Head of caudate nucleus (tissue), 42 donors: ENCODE measurements at regions not wholly inside any gene's neighbourhood (a gene's known extent, or its start where the extent isn't known, plus 50 kb on each side); places are given as distances from the start of the nearest gene placed in this dataset.

ENCODE experiments used
- DNase-seq, 42 donors: peaks; one replicate each; pipeline versions ENCODE4 v3.0.0 to v3.0.0-alpha.2; 2020 to 2021; ENCODE audit warnings: mixed read lengths in 7 of 42
- intact Hi-C: fragments of 100-400 bp; cut with DNase I; formaldehyde crosslinking; loops from one replicate; pipeline ENCODE4 v1.15.0; 2022

DNA sequence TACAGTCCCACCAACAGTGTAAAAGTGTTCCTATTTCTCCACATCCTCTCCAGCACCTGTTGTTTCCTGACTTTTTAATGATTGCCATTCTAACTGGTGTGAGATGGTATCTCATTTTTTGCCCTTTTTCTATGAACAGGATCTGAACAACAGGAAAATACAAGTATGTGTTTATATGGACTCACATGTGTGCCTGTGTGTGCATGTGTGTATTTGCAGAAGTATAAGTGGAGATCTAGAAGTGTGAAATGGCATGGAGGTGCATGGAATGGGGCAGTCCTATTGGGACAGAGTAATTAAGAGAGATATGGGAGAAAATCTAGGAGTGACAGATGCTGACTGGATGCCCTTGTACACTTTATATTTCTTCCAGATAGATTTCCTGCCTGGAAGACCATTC is 111.6 kb upstream of the PCGF5 start:
- intact Hi-C loops, result no loop called here
- DNase-seq, result no peak

DNA sequence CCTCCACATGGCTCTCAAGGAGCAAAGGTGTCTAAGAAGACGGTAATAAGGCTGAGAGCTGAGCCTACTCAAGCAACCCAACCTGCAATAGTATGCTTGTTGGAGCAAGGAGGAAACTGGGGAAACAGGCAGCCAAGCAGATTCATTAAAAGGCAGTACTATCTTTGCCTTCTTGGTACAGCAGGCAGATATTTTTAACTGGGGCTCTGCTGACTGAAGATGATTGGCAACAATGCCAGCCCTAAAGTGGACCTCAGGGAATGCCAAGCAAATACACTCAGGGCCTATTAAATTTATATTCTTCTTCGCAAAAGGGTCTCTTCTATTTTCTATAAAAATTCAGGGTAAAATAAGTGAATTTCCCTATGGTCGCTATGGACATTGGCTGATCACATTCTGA is 109.4 kb upstream of the PCGF5 start:
- no peak for DNase-seq
- intact Hi-C loops, result no loop called here

DNA sequence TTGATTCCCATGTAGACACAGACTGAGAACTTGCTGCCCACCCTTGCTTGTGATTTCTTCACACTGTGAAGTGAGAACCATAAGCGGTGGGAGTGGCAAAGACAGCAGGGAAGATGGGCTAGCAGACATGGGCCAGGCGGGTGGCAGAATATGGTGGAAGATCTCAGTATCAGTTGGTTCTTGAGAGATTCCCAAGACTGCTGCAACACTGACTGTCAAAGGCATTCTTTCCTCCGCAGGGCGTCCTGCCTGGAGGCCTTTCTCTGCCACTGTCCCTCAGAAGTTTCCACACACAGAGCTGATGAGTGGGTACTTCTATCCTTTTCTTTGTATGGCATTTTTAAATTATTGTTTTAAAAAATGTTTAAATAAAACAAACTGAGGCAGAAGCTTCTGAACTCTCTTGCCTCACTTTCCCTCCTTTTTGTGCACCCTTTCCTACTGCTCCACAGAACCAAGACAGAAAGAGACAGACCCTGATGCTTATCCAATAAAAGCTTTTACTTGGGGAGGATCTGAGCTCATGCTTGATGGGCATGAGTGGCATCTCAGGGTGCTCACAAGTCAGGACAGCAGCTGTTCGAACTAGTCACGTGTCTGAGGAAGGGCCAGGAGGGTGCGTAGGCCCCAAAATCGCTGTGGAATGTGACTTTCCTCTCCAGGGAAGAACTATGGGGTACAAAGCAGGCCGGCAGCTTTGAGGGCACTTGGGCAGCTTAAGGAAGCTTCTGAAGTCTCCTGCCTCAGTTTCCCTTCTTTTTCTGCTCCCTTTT is 104.7 kb upstream of the PCGF5 start:
- DNase-seq, result no peak
- intact Hi-C loops, result no loop called here

GRCh38 chr10:91117505-91117904 is 103.0 kb upstream of the PCGF5 start:
- intact Hi-C loops, result no loop called here
- no peak for DNase-seq

DNA sequence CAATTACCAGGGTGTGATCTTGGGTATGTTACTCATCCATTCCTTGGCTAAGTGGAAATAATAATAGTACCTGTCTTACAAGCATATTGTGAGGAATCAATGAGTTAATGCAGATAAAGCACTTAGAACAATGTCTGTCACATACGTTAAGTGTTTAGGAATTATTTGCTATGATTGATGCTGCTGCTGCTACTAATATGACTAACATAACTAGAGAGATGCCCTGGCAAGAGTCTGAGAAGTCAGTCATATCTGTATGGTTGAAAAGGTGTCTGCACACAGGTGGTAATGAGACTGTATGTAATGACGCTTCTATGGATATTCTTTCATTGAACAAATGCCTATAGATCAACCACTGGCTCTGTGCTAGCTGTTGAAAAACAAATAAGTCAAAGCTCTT is 100.1 kb upstream of the PCGF5 start:
- intact Hi-C loops, result no loop called here
- DNase-seq, result no peak

GRCh38 chr10:91123261-91123660 is 97.2 kb upstream of the PCGF5 start:
- intact Hi-C loops, result no loop called here
- DNase-seq, result no peak

DNA sequence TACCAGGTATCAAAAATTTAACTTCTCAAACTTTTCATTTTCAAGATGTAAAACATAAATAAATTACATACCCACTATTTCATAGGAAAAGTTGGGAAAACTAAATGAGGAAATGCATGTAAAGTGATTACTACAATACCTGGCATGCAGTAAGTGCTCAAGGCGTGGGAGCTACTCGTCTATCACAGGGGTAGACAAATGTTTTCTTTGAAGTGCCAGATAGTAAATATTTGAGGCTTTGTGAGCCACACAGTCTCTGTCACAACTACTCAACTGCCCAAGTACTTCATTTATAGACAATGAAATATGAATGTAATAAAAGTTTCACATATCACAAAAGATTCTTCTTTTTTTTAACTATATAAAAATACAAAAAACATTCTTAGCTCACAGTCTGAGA is 96.4 kb upstream of the PCGF5 start:
- DNase-seq, result no peak
- intact Hi-C loops, result no loop called here

- intact Hi-C loops, result no loop called here
Observed at GRCh38 chr10:91126471-91126870, 94.0 kb upstream of the PCGF5 start.

DNA sequence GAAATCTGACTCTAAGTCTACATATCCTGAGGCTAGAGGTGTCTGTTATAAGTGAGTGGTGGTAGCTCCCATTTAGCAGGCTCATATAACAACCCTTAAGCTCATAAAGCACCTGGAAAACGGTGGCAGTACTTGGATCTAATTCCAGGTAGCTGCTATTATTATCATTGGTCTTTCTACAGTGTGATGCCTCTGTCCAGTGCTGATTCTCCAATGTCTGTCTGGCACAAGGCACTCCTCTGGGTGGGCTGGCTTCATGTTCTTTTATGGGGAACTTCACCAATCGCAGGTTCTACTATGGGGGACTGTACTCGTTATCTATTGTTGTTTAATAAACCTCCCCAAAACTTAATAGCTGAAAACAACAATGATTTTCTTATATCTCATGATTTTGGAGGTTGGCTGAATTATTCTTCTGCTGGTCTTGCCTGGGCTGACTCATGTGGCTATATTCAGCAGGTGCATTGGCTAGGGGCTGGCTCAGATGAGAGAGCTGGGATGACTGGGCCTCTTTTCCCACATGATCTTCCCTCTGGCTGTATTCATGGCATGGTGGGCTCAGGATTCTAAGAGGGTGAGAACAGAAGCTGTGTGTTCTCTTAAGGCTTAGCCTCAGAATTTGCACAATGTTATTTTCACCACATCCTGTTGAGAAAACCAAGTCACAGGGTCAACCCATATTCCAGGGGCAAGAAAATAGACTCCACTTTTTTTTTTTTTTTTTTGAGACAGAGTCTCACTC is 93.0 kb upstream of the PCGF5 start:
- intact Hi-C loops, result no loop called here
- no peak for DNase-seq

More at GRCh38 chr10:91126471-91126870, 94.0 kb upstream of the PCGF5 start:
- no peak for DNase-seq

GRCh38 chr10:91135113-91135512 is 85.3 kb upstream of the PCGF5 start:
- intact Hi-C loops, result no loop called here

DNA sequence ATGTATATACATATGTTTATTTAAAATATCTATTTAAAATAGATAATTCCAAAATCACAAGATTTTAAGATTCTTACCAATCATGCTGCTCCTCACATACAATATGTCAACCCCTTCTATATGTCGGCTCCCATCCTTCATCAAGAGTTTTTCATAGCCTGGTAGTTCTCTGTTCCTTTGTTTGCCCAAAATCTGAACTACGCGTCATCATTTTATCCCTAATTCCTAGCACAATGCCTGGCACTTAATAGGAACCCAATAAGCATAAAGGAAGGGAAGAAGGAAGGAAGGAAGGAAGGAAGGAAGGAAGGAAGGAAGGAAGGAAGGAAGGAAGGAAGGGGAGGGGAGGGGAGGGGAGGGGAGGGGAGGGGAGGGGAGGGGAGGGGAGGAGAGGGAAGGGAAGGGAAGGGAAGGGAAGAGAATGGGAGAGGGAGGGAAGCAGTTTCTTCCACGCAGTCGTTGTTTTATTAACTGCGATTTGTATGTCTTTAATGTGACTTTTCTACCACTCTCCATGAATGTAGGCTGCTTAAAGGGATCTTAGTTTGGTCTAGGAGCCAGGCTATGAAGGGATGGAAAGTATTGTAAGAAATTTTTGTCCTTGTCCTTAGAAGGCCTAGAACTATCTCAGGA is 83.3 kb upstream of the PCGF5 start:
- intact Hi-C loops, result no loop called here

More at GRCh38 chr10:91135113-91135512, 85.3 kb upstream of the PCGF5 start:
- DNase-seq, result no peak

DNA sequence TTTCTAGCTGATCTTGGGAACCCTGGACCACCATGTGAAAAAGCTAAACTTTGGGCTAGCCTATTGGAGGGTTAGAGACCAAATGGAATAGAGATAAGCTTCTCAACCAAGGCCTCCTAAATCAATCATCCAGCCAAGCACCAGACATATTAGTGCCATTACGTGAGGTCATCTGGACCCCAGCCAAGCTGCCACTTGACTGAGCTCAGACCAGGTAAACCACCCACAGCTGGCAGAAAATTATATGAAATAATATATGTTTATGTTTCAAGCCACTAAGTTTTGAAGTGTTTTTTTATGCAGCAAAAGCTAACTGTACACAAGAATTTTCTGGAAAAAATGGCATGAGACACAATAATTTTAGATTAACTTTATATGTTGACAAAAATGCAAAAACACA is 82.6 kb upstream of the PCGF5 start:
- DNase-seq, result no peak
- intact Hi-C loops, result no loop called here

More for the DNA sequence above, 83.3 kb upstream of the PCGF5 start:
- no peak for DNase-seq

DNA sequence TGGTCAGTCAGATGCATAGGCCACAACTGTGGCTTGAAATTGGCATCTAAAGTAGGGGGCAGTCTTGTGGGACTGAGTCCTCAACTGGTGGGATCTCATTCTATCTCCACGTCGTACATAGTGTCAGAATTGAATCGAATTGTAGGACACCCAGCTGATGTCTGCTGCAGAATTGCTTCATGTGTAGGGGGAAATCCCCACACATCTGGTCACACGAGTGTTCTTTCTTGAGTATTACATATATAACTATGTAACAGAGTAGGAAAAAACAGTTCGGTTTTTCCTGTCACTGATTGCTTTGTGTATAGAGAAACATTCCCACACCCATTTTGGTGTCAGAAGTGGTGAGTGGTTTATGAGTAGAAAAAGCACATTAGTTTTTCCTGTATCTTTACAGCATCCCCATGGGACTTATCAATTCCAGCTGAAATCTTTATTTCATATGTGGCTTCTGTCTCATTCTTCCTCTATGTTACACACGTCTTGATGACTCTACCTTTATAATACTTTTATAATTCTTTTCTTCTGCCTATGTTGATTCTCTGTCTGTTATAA is 79.4 kb upstream of the PCGF5 start:
- intact Hi-C loops, result no loop called here

DNA sequence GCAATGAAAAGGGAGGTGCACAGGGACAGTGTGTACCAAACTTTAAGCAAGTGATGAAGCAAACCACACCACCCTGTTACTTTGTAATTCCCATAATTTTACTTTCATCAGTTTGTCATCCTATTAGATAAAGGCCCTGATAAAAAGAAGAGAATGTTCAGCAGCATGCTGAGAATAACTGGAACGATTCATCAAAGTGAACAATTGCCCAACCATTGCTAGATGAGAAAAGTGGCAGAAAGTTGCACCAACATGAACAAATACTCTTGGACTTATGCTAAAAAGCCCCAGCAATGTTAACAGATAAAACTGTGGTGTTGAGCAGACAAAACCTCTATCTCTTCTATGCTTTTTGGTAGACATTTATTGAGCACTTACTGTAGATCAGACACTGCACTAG is 75.5 kb upstream of the PCGF5 start:
- intact Hi-C loops, result no loop called here
- no peak for DNase-seq

More for the DNA sequence above, 79.4 kb upstream of the PCGF5 start:
- no peak for DNase-seq

DNA sequence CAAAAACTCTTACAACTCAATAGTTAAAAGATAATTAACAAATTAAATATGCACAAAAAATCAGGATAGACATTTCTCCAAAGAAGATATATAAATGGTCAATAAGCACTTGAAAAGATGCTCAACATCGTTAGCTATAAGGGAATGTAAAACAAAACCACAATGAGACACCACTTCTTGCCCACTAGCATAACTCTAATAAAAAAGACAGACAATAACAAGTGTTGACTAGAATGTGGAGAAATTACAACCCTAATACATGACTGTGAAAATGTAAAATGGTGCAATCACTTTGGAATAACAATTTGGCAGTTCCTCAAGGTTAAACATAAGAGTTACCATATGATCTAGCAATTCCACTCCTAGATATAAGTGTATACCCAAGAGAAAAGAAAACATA is 74.3 kb upstream of the PCGF5 start:
- intact Hi-C loops, result no loop called here

GRCh38 chr10:91149550-91149949 is 70.9 kb upstream of the PCGF5 start:
- intact Hi-C loops, result no loop called here
- DNase-seq, result no peak

More for the DNA sequence above, 74.3 kb upstream of the PCGF5 start:
- no peak for DNase-seq

GRCh38 chr10:91150631-91151030 is 69.8 kb upstream of the PCGF5 start:
- intact Hi-C loops, result no loop called here
- no peak for DNase-seq

- intact Hi-C loops, result no loop called here
Observed at GRCh38 chr10:91153508-91153907, 67.0 kb upstream of the PCGF5 start.

DNA sequence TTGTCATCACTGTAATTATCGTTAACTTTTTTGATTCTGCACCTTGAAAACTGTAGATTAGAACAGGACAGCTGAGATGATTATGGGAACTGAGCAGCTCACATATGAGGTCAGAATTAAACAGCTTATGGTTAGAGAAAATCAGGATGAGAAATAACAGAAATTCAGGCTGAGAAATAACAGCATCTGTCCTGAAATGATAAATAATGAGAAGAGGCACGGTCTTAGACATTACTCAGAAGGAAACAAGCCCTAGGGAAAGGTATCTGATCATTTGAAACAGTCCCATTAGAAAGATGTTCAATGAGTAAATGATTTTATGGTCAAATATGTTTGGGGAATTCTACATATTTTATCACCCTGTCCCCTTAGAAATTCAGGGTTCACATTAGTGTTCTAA is 65.6 kb upstream of the PCGF5 start:
- DNase-seq, result no peak
- intact Hi-C loops, result no loop called here

More at GRCh38 chr10:91153508-91153907, 67.0 kb upstream of the PCGF5 start:
- DNase-seq, result no peak

DNA sequence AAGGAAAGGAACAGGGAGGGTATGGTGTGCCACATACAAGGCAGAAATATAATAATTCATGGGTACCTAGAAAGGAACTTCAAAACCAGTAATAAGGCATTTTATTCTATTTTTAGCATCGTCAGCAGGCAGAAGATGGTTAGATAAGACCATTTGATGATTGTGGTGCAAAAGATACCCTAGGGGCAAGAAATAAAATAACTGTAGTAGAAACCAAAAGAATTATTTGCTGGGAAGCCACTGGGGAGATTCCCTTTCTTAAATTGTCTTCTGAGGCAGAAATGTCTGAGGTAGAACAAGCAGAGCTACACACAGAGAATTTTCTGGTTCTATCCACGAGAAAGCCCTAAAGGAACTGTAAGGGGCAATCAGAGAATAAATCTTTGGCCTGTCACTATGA is 64.3 kb upstream of the PCGF5 start:
- DNase-seq, result no peak
- intact Hi-C loops, result no loop called here
